SK-N-MC (cell line): ENCODE measurements at regions not wholly inside any gene's neighbourhood (a gene's known extent, or its start where the extent isn't known, plus 50 kb on each side); places are given as distances from the start of the nearest gene placed in this dataset.

Source experiments
- EZH2 ChIP-seq: fragments of 200-600 bp; sonication (generic); IDR thresholded peaks from one replicate; pipeline ENCODE4 v1.6.1; 2017; ENCODE audit warnings: antibody characterized with exemption
- FOXP2 ChIP-seq: optimal IDR thresholded peaks from 2 replicates; pipeline ENCODE3; 2011; ENCODE audit warnings: mild to moderate bottlenecking, moderate library complexity; ENCODE audit not compliant: insufficient read depth; ENCODE audit errors: extremely low read length, control extremely low read depth
- POLR2AphosphoS5 ChIP-seq: IDR thresholded peaks from 2 replicates; pipeline ENCODE4 v1.6.1; 2012; ENCODE audit warnings: mild to moderate bottlenecking, low read depth, low read length, borderline replicate concordance

DNA sequence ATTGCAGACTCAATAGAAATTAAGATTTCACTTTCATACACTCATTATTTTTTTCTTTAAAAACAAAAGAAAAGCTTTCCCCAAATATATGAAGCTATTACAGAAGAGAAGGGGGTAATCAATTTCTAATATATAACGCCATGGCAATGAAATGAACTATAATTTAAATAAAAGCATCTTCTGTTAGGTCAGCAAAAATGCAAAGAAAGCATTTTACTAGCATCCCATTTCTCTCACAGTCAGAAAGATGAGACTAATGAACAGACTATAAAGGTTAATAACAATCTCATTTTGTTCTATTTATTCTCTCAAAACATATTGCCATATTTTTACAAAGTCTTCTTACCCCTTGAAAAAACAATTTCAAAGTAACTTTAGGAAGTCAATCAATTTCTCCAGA, 89.0 kb downstream of the TRIML1 start:
- TF ChIP-seq EZH2, result no peak
- no peak for TF ChIP-seq POLR2AphosphoS5
- TF ChIP-seq FOXP2, result no peak
